HG03520 (cell line): ENCODE measurements at regions not wholly inside any gene's neighbourhood (a gene's known extent, or its start where the extent isn't known, plus 50 kb on each side); places are given as distances from the start of the nearest gene placed in this dataset.
"Not testable (repeated sequence)": the region's sequence is repeated elsewhere in the genome, so short reads cannot be mapped to it uniquely, and the experiment has no call there.

Source experiments
- ATAC-seq: cut with Tn5 transposase; IDR thresholded peaks from one replicate; pipeline ENCODE4 v1.9.1; 2021; ENCODE audit warnings: mild to moderate bottlenecking, moderate library complexity; ENCODE audit not compliant: unreplicated experiment

DNA sequence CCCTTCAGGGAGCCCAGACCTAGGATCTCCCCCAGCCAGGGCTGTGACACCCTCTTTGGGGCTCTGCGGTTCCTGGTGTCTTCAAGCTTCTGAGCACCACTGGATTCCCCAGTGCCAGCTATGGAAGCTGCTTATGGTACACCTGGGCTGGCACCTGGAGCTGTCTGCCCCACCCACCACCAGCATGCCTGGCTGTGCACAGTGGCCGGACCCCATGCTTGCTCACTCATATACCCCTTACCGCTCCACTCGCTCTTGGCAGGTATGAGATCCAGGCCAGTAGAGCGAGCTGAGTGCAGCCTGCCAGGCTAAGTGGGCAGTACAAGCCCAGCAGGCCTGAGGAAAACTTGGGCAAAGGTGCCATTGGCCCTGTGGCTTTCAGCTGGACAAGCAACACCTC is 114.0 kb downstream of the DACT1 start:
- ATAC-seq, result no peak

DNA sequence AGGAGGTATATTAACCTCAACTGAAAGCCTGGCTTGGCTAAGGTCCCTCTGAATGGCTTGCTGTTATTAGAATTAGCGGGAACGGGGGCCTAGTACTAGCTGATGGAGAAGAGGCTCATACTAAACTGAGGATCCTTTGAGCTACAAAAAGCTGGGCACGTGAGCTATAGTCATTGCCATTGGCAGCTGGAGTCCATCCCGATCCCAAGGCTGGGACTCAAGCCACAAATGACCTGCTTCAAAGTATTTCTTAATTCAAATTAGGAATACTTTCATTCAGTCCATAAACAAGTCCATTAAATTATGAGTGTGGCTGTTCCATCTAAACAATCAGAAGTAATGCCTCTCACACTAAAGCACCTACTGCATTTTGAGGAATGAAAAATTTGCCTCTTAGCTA is 114.5 kb downstream of the DACT1 start:
- no peak for ATAC-seq

DNA sequence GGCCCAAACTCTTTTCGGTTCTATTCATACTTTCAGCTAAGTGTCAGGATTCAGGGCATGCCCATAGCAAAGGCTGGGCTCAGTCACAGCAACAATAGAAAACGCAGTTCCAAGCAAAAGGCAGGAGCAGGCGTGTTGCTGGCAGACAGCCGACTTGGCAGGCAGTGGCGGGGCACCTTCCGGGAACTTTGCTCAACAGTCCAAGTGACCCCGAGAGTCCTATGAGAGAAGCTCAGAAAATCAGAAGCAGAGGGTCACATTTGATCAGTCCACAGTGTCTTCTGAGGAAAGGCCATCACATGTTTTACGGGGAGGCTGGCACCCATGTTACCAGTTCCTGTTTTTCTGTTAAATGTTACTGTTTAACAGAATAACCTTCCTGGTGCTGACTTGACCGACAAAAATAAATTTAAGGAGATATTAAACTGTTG is 115.0 kb downstream of the DACT1 start:
- ATAC-seq, result no peak

DNA sequence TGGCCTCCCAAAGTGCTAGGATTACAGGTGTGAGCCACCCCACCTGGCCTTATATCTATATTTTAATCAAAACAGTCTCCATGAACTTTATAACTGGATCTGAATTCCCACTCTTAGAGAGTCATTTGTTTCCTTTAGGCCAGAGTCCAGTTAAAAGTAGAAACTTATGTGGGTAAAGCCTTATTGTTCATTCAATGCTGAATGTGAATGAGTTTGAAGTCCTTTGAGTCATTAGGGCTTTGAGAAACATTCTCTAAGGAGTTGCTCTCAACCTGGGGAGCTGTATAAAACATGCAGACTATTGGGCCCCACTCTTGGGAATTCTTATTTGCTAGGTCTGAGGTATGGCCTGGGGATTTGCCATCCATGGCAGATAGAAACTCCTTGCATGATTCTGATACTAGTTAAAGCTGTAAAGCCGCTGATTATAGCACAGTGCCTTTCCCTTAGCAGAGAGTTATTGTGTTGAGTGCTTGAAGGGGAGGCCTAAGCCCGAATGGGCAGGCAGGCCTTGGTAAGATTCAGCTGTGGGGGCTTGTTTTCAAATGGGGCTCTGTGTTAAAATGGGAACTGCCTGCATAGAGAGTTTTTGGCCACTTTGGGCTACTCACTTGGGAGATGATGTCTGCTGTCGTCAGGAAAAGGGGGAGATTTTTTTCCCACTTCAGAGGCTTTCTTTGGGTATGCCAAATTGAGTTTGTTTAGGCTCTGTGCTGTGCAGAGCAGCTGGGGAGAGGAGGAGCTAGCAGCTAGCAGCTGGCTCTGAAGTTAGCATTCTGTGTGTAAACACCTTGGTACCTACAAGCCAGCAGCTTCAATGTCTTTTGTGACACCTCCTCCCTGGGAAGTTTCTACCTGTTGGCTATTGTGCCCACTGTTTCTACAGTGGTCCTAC is 117.5 kb downstream of the DACT1 start:
- no peak for ATAC-seq

DNA sequence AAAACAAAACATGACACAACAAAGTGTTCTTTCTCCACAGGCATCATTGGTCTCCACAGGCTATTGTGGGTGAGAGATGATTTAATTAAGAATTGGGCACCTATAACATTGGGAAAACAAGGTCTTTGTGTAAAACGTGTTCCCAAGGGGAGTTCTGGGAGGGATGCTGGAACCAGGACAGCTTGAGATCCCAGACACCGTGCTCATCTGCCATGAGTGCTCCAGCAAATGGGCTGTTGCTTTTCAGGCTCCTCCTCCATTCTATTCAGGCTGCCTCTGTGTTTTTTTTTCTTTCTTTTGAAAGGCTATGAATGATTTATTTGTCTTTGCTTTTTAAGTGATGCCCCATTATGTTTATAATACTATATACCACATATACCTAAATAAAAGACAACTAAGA is 122.4 kb downstream of the DACT1 start:
- no peak for ATAC-seq

DNA sequence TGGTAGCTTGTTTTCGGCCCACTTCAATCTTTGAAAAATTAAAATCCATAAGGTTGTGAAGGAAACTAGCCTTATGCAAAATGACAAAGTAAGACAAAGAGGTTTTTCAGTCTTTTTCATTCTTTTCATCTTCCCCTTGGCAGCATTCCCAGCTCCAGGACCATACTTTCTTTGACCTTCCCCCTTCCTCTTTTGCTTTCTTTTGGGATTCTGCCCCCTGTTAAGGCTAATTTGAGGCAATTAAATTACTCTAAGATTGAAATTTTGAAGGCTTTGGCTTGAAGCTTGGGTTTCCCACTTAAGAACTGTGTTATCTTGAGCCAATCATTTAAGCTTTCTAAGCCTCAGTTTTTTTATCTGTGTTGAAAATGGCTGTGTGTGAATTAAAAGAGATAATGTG is 124.9 kb downstream of the DACT1 start:
- no peak for ATAC-seq

DNA sequence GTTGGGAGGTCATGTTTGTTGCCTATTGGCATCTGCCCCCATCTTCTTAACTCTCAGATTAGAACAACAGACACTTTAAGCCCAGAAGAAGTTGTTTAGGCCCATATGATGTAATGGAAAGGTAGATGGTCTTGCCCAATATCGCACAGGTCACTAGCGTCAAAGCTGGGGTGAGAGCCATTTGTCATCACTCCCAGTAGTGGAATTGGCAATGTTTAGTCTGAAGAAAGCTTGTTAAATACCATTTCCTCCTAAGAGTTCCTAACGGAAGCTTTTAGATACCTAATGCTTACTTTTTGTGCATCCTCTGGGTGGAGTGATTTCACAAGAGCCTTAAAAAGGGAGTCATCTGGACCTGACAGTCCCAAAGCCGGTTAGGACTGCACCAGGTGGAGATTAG is 125.4 kb downstream of the DACT1 start:
- ATAC-seq, result no peak

DNA sequence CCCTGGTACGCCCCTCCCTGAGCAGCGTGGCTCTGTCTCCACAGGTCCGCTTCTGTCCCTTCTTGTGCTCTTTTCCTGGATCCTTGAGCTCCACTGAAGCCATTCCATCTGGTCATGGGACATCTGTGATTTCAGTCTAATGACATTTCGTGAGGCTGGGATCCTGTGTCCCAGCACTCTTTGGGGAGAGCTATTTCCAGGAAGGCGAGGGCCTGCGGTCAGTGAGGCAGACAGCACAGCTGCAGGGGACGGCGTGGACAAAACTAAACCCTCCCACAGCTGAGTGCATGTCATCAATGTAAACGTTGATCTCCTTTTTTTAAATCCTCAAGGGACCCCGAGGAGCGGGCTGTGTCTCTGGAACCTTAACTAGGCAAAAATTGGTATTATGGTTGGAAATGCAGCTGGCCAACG is 127.7 kb downstream of the DACT1 start:
- no peak for ATAC-seq

DNA sequence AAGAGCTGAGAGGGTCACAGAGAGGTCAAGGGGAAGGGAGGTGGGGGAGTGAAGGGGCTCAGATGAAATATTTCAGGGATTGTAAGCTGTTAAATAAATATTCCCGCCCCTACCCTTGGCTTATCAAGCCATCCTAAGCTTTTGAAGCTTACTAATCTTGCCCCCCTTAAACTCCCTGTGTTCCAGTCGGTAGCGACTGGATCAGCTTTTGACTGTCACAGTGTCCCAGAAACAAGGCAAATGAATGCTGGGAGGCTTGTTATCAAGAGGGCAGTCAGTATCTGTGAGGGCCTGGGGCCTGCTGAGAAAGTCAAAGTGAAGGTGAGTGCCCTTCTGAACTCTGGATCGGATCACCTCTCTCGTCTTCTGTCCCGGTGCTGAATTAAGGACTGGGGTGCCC is 128.1 kb downstream of the DACT1 start:
- ATAC-seq, result no peak

DNA sequence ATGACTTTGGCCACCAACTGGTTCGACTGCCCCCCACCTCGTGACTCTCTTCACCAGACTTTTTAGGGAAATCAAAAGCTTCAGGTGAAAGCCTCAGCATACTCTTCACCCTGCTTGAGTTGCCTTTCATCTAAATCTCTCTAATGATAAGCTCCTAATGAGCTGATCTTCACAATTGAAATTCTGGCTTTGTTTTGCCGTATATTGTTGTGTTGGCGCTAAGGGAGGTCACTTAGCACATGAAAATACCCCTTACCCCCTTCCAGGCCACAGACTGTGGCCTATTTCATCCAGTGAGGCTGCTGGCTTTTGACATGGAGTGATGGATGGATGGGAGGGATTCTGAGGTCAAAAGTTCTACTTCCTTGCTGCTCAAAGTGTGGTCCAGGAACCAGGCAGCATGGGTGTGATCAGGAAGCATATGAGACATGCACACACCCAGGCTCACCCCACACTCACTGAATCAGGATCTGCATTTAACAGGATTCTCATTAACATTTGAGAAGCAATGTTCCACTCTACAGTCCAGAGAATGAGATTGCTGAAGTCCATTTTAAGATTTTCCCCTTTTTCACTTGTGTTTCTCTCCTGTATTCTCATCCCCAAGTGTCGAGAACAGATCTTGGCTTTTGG is 131.4 kb downstream of the DACT1 start:
- no peak for ATAC-seq

DNA sequence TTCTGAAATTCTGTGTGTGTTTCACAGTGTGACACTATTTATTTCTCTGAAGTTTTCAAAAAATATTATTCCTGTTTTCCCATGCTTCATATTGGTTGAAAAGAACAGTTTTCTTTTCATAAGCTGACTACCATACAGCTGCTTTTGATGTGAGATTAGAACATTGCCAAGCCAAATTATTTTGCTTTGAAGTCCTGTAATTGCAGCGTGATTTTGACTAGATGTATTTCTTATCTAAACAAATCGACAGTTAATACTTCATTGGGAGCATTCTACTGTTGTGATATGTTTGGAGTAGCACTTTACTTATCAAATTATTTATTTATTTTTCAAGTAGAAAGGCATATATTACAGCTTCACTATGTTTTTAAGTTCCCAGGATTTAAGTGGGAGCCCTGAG is 132.0 kb downstream of the DACT1 start:
- no peak for ATAC-seq

DNA sequence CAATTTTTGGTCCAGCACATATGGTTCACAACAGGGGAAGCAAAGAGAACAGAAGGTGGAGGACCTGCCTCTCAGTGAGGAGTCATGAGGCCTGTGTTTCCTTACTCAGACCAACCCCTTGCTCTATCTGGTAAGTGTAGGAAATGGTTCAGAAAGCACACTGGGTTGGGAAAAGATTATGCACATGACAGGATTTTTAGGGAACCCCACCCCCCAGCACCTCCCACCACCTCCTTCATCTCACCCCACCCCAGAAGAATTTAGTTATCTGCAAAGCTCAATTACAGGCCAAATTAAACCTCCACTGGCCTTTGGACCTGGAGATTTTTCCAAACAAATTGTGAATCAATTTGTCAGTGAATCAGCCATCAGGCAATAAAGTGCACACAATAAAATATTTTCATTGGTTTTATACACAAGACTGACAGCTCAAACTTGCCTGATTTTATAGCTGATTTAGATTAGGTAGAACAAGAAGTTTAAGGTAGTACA is 132.8 kb downstream of the DACT1 start:
- ATAC-seq, result no peak

DNA sequence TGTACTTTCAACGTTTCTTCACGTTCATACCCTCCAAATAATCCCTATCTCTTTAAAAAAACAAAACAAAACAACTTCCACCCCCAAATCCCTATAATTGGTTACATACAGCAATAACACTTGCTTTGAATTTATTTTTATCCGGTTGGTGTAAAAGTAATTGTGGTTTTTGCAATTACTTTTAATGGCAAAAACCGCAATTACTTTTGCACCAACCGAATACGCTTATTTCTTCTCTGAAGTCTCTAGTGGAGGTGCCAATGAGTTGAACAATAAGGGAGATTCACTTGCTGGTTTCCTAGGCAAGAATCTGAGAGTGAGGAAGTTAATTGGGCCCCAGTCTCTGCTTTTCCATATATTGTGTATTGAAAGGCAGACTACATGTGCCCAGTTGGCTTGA is 133.3 kb downstream of the DACT1 start:
- no peak for ATAC-seq

DNA sequence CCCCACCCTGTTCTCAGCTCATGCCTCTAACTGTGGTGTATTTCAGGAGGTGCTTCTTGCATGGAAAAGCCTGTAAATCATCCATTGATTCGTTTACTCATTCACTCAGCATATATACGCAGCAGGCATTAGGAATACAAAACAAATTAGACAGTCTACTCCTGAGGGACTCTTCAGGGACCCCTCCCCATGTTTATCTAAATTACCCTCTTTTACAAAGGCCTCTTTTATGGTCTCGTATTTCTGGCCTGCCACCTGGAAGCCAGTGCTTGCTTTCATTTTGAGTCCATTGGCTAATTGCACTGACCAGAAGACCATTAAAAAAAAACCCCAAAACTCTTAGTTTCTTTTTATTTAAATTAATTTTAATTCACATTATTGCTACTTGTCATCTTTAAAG is 134.4 kb downstream of the DACT1 start:
- no peak for ATAC-seq

DNA sequence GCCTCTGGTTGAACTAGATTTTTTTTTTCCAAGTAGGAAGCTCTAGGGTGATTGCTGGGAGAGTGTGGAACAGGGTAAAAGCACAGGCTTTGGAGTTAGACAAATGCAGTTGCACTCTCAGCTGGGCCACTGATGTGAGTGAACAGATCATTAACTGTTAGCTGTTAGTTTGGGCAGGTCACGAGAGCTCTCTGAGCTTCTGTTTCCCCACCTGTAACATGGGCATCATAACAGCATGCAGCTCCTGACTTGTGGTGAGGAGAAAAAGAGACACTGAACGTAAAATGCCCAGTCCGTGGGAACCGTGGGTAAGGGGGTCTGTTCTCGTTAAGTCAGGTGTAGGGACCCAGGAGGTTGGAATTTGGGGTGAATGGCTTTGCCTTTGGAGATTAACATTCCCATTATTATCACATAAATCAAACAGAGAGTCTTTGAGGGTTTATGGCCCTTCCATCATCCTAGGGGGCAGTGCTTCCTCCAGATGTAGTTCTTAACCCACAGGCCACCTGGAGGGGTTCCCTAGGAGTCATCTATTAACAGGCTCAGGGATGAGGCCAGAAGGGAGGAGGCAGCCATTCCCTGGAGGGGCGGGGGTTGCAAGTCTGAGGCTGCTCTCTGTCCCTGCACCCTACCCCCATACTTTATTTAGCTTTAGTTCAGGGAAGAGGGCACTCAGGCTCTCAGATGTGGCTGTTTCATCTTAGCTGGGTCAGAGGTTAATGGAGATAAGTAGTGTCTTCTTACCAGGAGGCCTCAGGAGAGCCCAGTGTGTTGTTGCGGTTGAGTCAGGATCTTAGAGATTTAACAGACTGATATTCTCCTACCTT is 135.2 kb downstream of the DACT1 start:
- no peak for ATAC-seq

DNA sequence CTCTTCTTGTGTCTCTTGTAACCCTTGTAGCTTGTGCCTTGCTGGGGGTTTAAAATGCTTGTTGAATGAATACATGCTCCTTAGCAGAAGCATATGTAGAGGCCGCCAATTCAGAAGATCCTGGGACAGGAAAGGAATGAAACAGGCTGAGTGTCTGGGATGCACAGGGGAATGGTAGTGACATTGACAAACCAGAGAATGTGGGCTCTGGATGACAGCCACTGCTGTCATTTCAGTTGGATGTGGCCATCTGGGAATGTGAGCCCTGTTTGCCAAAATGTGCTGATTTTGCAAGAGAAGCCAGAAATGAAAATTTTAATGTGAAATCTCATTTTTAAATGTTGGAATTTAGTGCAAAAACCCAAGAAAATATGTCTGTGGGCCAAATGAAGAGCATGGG is 136.8 kb downstream of the DACT1 start:
- no peak for ATAC-seq

DNA sequence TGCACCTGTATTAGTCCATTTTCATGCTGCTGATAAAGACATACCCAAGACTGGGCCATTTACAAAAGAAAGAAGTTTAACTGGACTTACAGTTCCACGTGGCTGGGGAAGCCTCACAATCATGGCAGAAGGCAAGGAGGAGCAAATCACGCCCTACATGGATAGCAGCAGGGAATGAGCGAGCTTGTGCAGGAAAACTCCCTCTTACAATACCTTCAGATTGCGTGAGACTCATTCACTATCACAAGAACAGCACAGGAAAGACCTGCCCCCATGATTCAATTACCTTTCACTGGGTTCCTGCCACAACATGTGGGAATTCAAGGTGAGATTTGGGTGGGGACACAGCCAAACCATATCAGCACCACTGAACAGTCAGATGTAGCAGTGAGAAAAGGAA is 137.4 kb downstream of the DACT1 start:
- ATAC-seq, result not testable (repeated sequence)

DNA sequence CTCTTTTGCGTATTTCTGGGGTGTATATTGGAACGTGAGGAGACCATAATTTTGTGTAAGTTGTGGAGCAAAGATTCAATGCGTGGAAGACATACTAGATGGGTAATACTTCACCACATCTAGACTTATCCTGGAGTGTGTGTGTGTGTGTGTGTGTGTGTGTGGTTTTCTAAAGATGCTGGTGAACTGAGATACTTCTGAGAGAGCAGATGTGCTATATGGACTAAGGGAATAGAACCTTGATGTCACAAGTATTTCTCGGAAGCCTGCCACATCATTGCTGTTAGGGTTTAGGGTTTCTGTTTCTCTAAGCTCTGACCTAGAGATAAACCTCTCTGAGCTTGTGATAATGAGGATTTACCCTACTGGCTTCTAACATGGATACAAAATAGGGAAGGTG is 138.8 kb downstream of the DACT1 start:
- no peak for ATAC-seq

DNA sequence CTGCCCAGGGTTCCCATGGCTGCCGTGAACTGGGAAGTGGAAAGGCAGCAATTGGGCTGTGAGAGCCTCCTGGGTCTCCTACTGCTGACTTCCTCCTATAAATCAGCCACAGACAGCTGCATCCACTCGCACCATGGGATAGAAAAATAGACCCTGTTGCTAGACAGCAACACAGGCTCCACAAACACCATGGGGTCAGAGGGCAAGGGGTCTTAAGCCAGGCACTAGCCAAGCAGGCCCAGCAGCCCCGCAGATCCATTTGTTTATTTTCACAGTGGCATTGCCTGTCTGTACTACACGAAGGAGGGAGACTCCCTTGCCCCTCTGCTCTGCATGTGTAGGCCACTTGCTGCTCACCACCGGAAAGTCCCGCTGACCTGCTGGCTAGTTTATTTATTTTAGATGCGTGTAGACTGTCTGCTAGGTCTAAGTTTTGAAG is 139.8 kb downstream of the DACT1 start:
- ATAC-seq, result no peak

DNA sequence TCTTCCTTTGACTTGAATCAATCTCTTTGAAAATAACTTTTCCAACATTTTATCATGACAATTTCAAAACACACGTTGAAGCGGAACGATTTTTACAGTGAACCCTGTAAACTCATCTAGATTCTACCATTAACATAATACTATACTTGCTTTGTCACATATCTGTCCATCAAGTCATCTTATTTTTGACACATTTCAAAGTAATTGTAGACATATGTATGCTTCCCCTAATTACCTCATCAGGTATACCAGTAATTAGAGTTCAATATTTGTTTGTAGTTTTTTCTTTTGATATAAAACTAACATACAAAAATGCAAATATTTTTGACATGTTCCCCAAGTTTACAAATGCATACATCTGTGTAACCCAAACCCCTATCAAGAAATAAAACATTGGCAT is 140.4 kb downstream of the DACT1 start:
- ATAC-seq, result no peak

DNA sequence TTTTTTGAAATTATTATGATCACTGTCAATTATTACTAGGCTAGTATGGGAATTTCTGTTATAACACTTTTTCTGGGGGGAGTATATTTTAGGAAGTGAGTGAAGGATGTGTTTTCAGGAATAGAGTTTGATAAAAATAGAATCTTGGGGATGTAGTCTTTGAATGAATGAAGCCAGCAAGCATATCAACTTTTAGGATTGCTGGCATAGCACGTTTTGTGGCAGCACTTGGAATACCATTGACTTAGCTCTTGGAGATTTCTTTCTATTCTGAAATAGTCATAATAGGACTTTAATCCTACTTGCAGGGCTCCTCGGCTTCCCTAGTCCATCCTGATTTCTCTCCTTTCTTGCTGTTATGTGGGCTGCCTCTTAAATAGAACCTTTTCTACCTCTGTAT is 141.6 kb downstream of the DACT1 start:
- no peak for ATAC-seq
